IPS DF 6.9 (cell line): ENCODE measurements at regions not wholly inside any gene's neighbourhood (a gene's known extent, or its start where the extent isn't known, plus 50 kb on each side); places are given as distances from the start of the nearest gene placed in this dataset.

ENCODE experiments used
- DNase-seq: peaks from one replicate; pipeline ENCODE4 v3.0.0-alpha.2; 2013; ENCODE audit warnings: low read depth, low spot score
- H3K27ac ChIP-seq: one replicate; pipeline ENCODE4 v1.5.1; 2013; ENCODE audit warnings: low read length, control low read depth
- H3K27me3 ChIP-seq: 2 replicates; pipeline ENCODE4 v1.6.1; 2013; ENCODE audit warnings: mild to moderate bottlenecking, low read length; ENCODE audit not compliant: control insufficient read depth, insufficient read depth
- H3K36me3 ChIP-seq: 2 replicates; pipeline ENCODE4 v1.6.1; 2013; ENCODE audit warnings: low read length; ENCODE audit not compliant: control insufficient read depth, insufficient read depth
- H3K4me1 ChIP-seq: 2 replicates; pipeline ENCODE4 v1.6.1; 2013; ENCODE audit warnings: low read length; ENCODE audit not compliant: control insufficient read depth, insufficient read depth
- H3K4me3 ChIP-seq: 2 replicates; pipeline ENCODE4 v1.5.1; 2013; ENCODE audit warnings: mild to moderate bottlenecking, low read length
- H3K9me3 ChIP-seq: 2 replicates; pipeline ENCODE4 v1.6.1; 2013; ENCODE audit warnings: low read length, inconsistent platforms; ENCODE audit not compliant: control insufficient read depth, insufficient read depth
- WGBS: extraction: QIAGEN DNeasy Blood & Tissue Kit; methylation state at CpG from one replicate; pipeline ENCODE4 v1.1.7; 2013; ENCODE audit warnings: mixed read lengths, missing lambda C conversion rate; ENCODE audit not compliant: insufficient read length, insufficient coverage; 5-methylcytosine and 5-hydroxymethylcytosine counted together

GRCh38 chr5:39801306-39801705 lies 376.5 kb upstream of the DAB2 start:
- H3K27ac ChIP-seq, result no peak overlapping the region

GRCh38 chr5:39800042-39800601 lies 375.3 kb upstream of the DAB2 start:
- no peak overlapping the region for H3K27ac ChIP-seq
- no CpG with 5 or more reads among the region's 3 CpGs for WGBS

More at GRCh38 chr5:39801306-39801705, 376.5 kb upstream of the DAB2 start:
- Histone ChIP-seq H3K36me3 (no peaks in the 10 kb centered on the region), H3K4me1 (no peaks in the 10 kb centered on the region), H3K4me3 (no peak overlapping the region), H3K27me3 (no peaks in the 10 kb centered on the region), H3K9me3 (no peaks in the 10 kb centered on the region)
- WGBS, result no CpG with 5 or more reads among the region's 1 CpG
- DNase-seq, result no peak

GRCh38 chr5:39799242-39799641 lies 374.5 kb upstream of the DAB2 start:
- Histone ChIP-seq H3K4me3 (no peak overlapping the region), H3K9me3 (no peaks in the 10 kb centered on the region), H3K27me3 (no peaks in the 10 kb centered on the region), H3K27ac (no peak overlapping the region), H3K36me3 (no peaks in the 10 kb centered on the region), H3K4me1 (no peaks in the 10 kb centered on the region)
- DNase-seq, result no peak
- no CpG with 5 or more reads among the region's 2 CpGs for WGBS

More at GRCh38 chr5:39800042-39800601, 375.3 kb upstream of the DAB2 start:
- Histone ChIP-seq H3K4me3 (no peak overlapping the region), H3K27me3 (no peaks in the 10 kb centered on the region), H3K4me1 (no peaks in the 10 kb centered on the region), H3K36me3 (no peaks in the 10 kb centered on the region), H3K9me3 (no peaks in the 10 kb centered on the region)
- no peak for DNase-seq

- H3K4me1 ChIP-seq, result no peaks in the 10 kb centered on the region
- H3K27ac ChIP-seq, result no peak overlapping the region
- no peaks in the 10 kb centered on the region for H3K9me3 ChIP-seq
- H3K36me3 ChIP-seq, result no peaks in the 10 kb centered on the region
- WGBS, result no CpG with 5 or more reads among the region's 5 CpGs
- H3K4me3 ChIP-seq, result no peak overlapping the region
- no peak for DNase-seq
- no peaks in the 10 kb centered on the region for H3K27me3 ChIP-seq
Observed at GRCh38 chr5:39794513-39795210, 369.9 kb upstream of the DAB2 start.

GRCh38 chr5:39785410-39785809 lies 360.6 kb upstream of the DAB2 start:
- no peak overlapping the region for H3K27ac ChIP-seq
- no peaks in the 10 kb centered on the region for H3K4me1 ChIP-seq
- no peaks in the 10 kb centered on the region for H3K9me3 ChIP-seq
- H3K36me3 ChIP-seq, result no peaks in the 10 kb centered on the region
- no peak overlapping the region for H3K4me3 ChIP-seq
- no peaks in the 10 kb centered on the region for H3K27me3 ChIP-seq
- no CpG with 5 or more reads among the region's 7 CpGs for whole genome bisulfite sequencing
- DNase-seq, result no peak

DNA sequence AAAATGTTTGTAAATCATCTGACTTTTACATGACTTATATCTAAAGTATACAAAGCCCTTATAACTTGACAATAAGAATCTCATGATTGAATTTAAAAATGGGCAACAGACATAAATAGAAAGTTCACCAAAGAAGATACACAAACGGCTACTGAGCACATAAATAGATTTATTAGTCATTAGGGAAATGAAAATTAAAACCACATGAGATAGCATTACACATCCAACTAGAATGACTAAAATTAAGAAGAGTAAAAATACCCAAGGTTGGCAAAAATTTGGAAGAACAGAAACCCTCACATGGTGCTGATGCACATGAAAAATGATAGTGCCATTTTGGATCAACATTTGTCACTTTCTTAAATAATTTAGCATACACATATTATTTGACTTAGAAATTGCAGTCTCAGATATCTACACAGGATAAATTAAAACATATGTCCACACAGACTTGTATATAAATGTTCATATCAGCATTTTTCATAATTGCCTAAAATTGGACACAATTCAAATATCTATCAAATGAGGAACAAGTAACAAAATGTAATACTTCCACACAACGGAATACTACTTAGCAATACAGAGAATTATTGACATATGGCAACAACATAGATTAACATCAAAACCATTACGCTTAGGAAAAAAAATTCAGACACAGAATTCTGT lies 359.1 kb upstream of the DAB2 start:
- Histone ChIP-seq H3K27ac (no peak overlapping the region), H3K4me3 (no peak overlapping the region), H3K9me3 (no peaks in the 10 kb centered on the region), H3K27me3 (no peaks in the 10 kb centered on the region), H3K36me3 (no peaks in the 10 kb centered on the region), H3K4me1 (no peaks in the 10 kb centered on the region)
- DNase-seq, result no peak
- WGBS, result no CpG with 5 or more reads among the region's 3 CpGs

DNA sequence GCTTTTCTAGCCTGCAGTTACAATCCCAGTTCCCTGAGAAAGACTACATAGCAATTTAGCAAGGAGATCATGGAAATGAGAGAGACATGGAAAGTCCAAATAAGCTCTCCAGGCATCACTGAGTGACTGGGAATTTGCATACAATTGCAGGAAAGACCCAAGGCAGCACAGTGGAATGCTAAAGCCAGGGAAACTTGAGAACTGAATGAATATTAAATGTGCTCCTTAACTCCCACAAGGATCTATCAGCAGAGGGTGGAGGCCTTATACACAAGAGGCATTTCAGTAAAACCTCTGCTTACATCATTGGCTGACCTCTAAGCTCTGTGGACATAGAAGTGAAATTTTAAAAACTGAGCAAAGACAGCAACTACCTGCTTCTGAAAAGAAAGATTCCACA lies 355.6 kb upstream of the DAB2 start:
- peak; percentile 5 for DNase-seq
- no peaks in the 10 kb centered on the region for H3K36me3 ChIP-seq
- H3K27ac ChIP-seq, result no peak overlapping the region
- no peak overlapping the region for H3K4me3 ChIP-seq
- no peaks in the 10 kb centered on the region for H3K4me1 ChIP-seq
- H3K27me3 ChIP-seq, result no peaks in the 10 kb centered on the region
- H3K9me3 ChIP-seq, result no peaks in the 10 kb centered on the region

DNA sequence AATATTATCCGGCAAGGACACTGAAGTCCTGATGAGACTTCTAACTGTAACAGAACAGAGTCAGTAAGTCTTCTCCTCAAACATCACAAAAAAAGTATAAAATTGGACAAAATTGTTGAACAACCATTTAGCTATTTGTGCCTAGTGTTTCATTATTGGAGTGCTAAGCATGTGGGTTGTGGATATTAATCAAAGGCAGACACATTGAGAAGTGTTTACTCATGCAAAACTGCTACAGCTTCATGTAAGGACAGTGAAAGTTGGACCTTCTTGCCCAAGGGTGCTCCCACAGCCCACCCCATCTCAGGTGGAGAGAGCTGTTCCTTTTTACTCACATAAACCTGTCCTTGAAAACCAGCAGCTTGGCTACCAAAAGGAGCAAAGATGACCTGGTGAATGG lies 355.1 kb upstream of the DAB2 start:
- Histone ChIP-seq H3K27ac (no peak overlapping the region), H3K4me3 (no peak overlapping the region), H3K27me3 (no peaks in the 10 kb centered on the region), H3K36me3 (no peaks in the 10 kb centered on the region), H3K4me1 (no peaks in the 10 kb centered on the region), H3K9me3 (no peaks in the 10 kb centered on the region)
- no CpG with 5 or more reads among the region's 1 CpG for WGBS
- DNase-seq, result no peak

DNA sequence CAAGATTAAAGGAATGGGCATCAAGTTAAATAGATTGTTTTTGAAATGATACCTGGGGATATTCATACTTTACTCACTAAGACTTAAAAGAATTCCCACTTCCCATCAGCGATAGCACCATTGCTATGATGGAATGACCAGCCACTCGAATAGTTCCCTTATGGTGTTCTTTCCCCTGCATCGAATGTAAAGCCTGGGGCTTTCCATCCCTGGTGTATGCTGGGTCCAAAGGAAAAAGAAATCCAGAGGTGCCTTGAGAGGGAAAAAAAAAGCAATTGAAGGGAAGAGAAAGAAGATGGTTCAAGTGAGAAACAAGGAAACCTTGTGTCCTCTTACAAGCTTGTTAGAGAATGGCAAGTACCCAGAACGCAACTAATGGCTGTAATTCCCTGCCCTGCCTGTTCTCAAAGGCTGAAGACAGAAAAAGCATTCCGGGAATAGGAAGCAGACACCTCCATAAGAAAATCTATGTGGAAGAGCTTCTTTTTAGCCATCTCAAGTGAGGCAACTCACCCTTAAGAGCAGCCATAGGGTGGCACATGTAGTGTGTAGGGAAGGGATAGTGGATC lies 351.1 kb upstream of the DAB2 start:
- no peaks in the 10 kb centered on the region for H3K27me3 ChIP-seq
- WGBS, result no CpG with 5 or more reads among the region's 5 CpGs
- H3K4me3 ChIP-seq, result no peak overlapping the region
- no peaks in the 10 kb centered on the region for H3K9me3 ChIP-seq
- H3K36me3 ChIP-seq, result no peaks in the 10 kb centered on the region
- DNase-seq, result no peak
- no peak overlapping the region for H3K27ac ChIP-seq
- H3K4me1 ChIP-seq, result no peaks in the 10 kb centered on the region

DNA sequence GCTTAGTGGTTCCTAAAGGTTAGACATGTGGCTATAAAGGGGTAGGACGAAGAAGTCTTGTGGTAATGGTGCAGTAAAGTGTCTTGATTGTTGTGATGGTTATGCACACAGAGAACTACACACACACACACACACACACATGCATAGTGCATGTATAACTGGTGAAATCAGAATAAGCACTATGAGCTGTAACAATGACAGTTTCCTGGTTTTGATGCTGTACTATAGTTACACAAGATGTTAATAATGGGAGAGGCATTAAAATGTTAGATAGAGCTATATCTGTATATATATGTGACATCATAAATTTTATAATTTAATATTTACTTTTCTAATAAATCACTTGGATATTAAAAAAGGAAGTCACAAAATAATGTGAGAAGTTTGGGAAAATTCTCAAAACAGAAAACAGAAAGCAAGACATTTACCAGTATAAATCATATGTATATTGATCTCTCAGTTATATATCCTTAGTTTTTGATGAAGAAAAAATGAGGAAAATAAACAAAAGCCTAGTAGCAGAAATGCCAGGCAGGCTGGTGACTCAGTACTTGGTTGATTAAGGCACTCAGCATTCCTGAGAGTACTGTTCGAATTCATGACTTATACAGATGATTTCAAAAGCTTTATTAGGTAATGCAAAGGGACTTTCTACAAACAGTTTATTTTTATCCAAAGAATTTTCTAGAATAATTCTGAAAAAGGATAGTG lies 350.5 kb upstream of the DAB2 start:
- Histone ChIP-seq H3K27me3 (no peaks in the 10 kb centered on the region), H3K27ac (no peak overlapping the region), H3K4me1 (no peaks in the 10 kb centered on the region), H3K36me3 (no peaks in the 10 kb centered on the region), H3K9me3 (no peaks in the 10 kb centered on the region), H3K4me3 (no peak overlapping the region)
- DNase-seq, result no peak
- no CpG with 5 or more reads among the region's 2 CpGs for WGBS
